Endothelial cell of umbilical vein (primary cell): ENCODE measurements at regions not wholly inside any gene's neighbourhood (a gene's known extent, or its start where the extent isn't known, plus 50 kb on each side); places are given as distances from the start of the nearest gene placed in this dataset.

Source experiments
- BruUV-seq: library from RNA; stranded (reverse); fragments of 400-500 nt; replicated peaks from 2 replicates; lab custom pipeline; 2021; lab: Mats Ljungman, UMichigan
- CTCF ChIA-PET: fragments of 300-600, 350-600 bp; sonication (Branson Sonifier 250); formaldehyde crosslinking; loops from one replicate; lab custom pipeline; 2021; ENCODE audit warnings: antibody characterized with exemption, inconsistent platforms; lab: Charles Lee
- POLR2A ChIA-PET: fragments of 300-600, 350-600 bp; sonication (Branson Sonifier 250); formaldehyde crosslinking; loops from one replicate; lab custom pipeline; 2021; ENCODE audit warnings: antibody characterized with exemption, inconsistent platforms; lab: Charles Lee
- DNase-seq: peaks from one replicate; pipeline ENCODE4 v3.0.0-alpha.2; 2011; ENCODE audit warnings: low read depth, low spot score
- FAIRE-seq: peaks from 2 replicates; lab custom pipeline; 2011; peaks lifted over from hg19 to GRCh38; lab: Jason Lieb, UNC
- H2AFZ ChIP-seq: 2 replicates; pipeline ENCODE4 v1.6.0; 2012; ENCODE audit warnings: low read depth, low read length, control low read depth, inconsistent platforms
- H3K27ac ChIP-seq: 2 replicates; pipeline ENCODE4 v1.5.1; 2011; ENCODE audit warnings: low read depth, mild to moderate bottlenecking, control low read depth, low read length, moderate library complexity; ENCODE audit not compliant: insufficient read depth
- H3K27me3 ChIP-seq, 2 experiments: 2 replicates each; pipeline versions ENCODE4 v1.6.0 to v1.6.1; 2011; ENCODE audit warnings: low read length in 2 of 2, mixed read lengths in 1 of 2; ENCODE audit not compliant: control insufficient read depth in 2 of 2, insufficient read depth in 2 of 2
- H3K36me3 ChIP-seq, 2 experiments: 2 replicates in 1 of 2; 3 replicates in 1 of 2; pipeline ENCODE4 v1.5.1; 2011; ENCODE audit warnings: low read length in 2 of 2, mild to moderate bottlenecking in 1 of 2, moderate library complexity in 1 of 2; ENCODE audit not compliant: control insufficient read depth in 2 of 2, insufficient read depth in 2 of 2; ENCODE audit errors: extremely low read depth in 1 of 2
- H3K4me1 ChIP-seq: 3 replicates; pipeline ENCODE4 v1.5.1; 2011; ENCODE audit warnings: mild to moderate bottlenecking, low read length; ENCODE audit not compliant: control insufficient read depth, insufficient read depth; ENCODE audit errors: extremely low read depth
- H3K4me2 ChIP-seq: 2 replicates; pipeline ENCODE4 v1.6.1; 2011; ENCODE audit warnings: low read length, control low read depth, mixed read lengths; ENCODE audit not compliant: insufficient read depth
- H3K4me3 ChIP-seq, 3 experiments: fragments of 200-600 bp in 1 of 3; sonication (generic), shearing (Covaris generic) in 1 of 3; replicated peaks in 1 of 3; 2 replicates each; pipeline ENCODE4 v1.5.1; 2011 to 2016; ENCODE audit warnings: control low read depth in 3 of 3, low read length in 3 of 3, mild to moderate bottlenecking in 2 of 3, inconsistent platforms in 1 of 3, low read depth in 1 of 3, moderate library complexity in 1 of 3; ENCODE audit not compliant: insufficient read depth in 1 of 3
- H3K79me2 ChIP-seq: 2 replicates; pipeline ENCODE4 v1.6.0; 2012; ENCODE audit warnings: low read length, inconsistent platforms; ENCODE audit not compliant: control insufficient read depth, insufficient read depth
- H3K9ac ChIP-seq: replicated peaks from 2 replicates; pipeline ENCODE3; 2011; ENCODE audit warnings: low read length, control low read depth; ENCODE audit not compliant: insufficient read depth; ENCODE audit errors: extremely low read depth
- H3K9me1 ChIP-seq: replicated peaks from 3 replicates; pipeline ENCODE4 v1.6.0; 2011; ENCODE audit warnings: mild to moderate bottlenecking, low read length; ENCODE audit not compliant: control insufficient read depth, insufficient read depth; ENCODE audit errors: extremely low read depth
- H3K9me3 ChIP-seq: replicated peaks from 2 replicates; pipeline ENCODE4 v1.5.1; 2012; ENCODE audit warnings: low read length, inconsistent platforms; ENCODE audit not compliant: control insufficient read depth, insufficient read depth
- H4K20me1 ChIP-seq: replicated peaks from 2 replicates; pipeline ENCODE3; 2011; ENCODE audit warnings: mild to moderate bottlenecking, low read length; ENCODE audit not compliant: control insufficient read depth, insufficient read depth; ENCODE audit errors: extremely low read depth
- EZH2 ChIP-seq: IDR thresholded peaks from 2 replicates; pipeline ENCODE4 v1.6.1; 2012; ENCODE audit warnings: borderline replicate concordance, low read depth, mild to moderate bottlenecking, moderate library complexity, low read length, inconsistent platforms; ENCODE audit not compliant: severe bottlenecking
- GATA2 ChIP-seq: IDR thresholded peaks from 2 replicates; pipeline ENCODE4 v1.7.0; 2011; ENCODE audit warnings: low read depth, mild to moderate bottlenecking, moderate library complexity, mixed read lengths, low read length; ENCODE audit not compliant: insufficient read length, insufficient read depth
- JUN ChIP-seq: IDR thresholded peaks from 2 replicates; pipeline ENCODE4 v1.6.1; 2011; ENCODE audit warnings: borderline replicate concordance, low read depth; ENCODE audit not compliant: insufficient read length, insufficient read depth
- POLR2AphosphoS5 ChIP-seq: IDR thresholded peaks from 2 replicates; pipeline ENCODE4 v1.6.1; 2012; ENCODE audit warnings: low read depth, mild to moderate bottlenecking, control low read depth, low read length, moderate library complexity; ENCODE audit not compliant: insufficient read depth
- dilution Hi-C: fragments of 300-500 bp; cut with MboI; formaldehyde crosslinking; loops from one replicate; pipeline ENCODE4 v1.15.0; 2019; ENCODE audit warnings: low sequenced_read_pairs; ENCODE audit not compliant: extremely low pct_ligation_motif_present
- intact Hi-C: fragments of 100-400 bp; cut with micrococcal nuclease; formaldehyde crosslinking; loops from one replicate; pipeline ENCODE4 v1.10.0; 2022
- TF ChIP-seq, protein P1 (sequence below): IDR thresholded peaks from 2 replicates; pipeline ENCODE4 v1.6.1; 2011; ENCODE audit not compliant: insufficient read depth, insufficient read length

DNA sequence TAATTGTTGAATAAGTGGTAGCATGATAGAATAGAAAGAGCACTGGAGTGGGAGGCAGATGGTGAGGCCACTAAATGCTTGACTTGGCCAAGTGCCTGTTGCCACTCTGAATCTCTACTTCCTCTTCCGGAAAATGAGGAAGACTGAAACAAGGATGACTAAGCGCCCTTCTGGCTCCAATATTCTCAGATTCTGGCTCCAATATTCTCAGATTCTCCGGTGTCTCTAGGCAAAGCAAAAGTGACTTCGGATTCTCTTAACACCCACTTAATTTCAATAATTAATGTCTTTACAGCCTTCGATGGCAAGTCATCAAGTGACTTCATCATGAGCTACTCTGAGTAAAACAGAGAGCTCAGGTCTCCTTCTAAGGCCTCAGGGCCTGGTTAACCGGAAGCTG, 402.2 kb upstream of the FGF13 start:
- no peaks in the 10 kb centered on the region for H3K9me3 ChIP-seq
- H3K36me3 ChIP-seq = no peaks in the 10 kb centered on the region
- H3K9me1 ChIP-seq = no peaks in the 10 kb centered on the region
- CTCF ChIA-PET = no interaction called here
- no peaks in the 10 kb centered on the region for H3K4me1 ChIP-seq
- dilution Hi-C loops (no loop called here), intact Hi-C loops (no loop called here)
- FAIRE-seq = no peak
- DNase-seq = no peak
- no peak overlapping the region for H3K27ac ChIP-seq
- POLR2A ChIA-PET = no interaction called here
- no peak for TF ChIP-seq GATA2
- BruUV-seq = no TSS peak
- H3K9ac ChIP-seq = no peak overlapping the region
- no peaks in the 10 kb centered on the region for H3K27me3 ChIP-seq
- no peak overlapping the region for H3K4me2 ChIP-seq
- H2AFZ ChIP-seq = no peak overlapping the region
- no peaks in the 10 kb centered on the region for H4K20me1 ChIP-seq
- no peaks in the 10 kb centered on the region for H3K79me2 ChIP-seq
- no peak overlapping the region for H3K4me3 ChIP-seq

GRCh38 chrX:139112432-139112831, 400.9 kb upstream of the FGF13 start:
- POLR2A ChIA-PET = no interaction called here
- Histone ChIP-seq H4K20me1 (no peaks in the 10 kb centered on the region), H2AFZ (no peak overlapping the region), H3K27ac (no peak overlapping the region), H3K9me1 (no peaks in the 10 kb centered on the region), H3K27me3 (no peaks in the 10 kb centered on the region), H3K4me1 (no peaks in the 10 kb centered on the region), H3K4me3 (no peak overlapping the region), H3K4me2 (no peak overlapping the region), H3K9me3 (no peaks in the 10 kb centered on the region), H3K36me3 (no peaks in the 10 kb centered on the region), H3K79me2 (no peaks in the 10 kb centered on the region), H3K9ac (no peak overlapping the region)
- intact Hi-C loops (no loop called here), dilution Hi-C loops (no loop called here)
- DNase-seq (no peak), FAIRE-seq (no peak)
- CTCF ChIA-PET = no interaction called here
- TF ChIP-seq GATA2 (no peak), JUN (no peak), EZH2 (no peak), POLR2AphosphoS5 (no peak)
- TF ChIP-seq, protein P1, sequence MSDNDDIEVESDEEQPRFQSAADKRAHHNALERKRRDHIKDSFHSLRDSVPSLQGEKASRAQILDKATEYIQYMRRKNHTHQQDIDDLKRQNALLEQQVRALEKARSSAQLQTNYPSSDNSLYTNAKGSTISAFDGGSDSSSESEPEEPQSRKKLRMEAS = no peak
- no TSS peak for BruUV-seq
